PC-9 (cell line): ENCODE measurements at regions not wholly inside any gene's neighbourhood (a gene's known extent, or its start where the extent isn't known, plus 50 kb on each side); places are given as distances from the start of the nearest gene placed in this dataset.

Experiments
- BruUV-seq: library from RNA; stranded (reverse); fragments of 400-500 nt; replicated peaks from 2 replicates; lab custom pipeline; 2021; lab: Mats Ljungman, UMichigan
- CTCF ChIA-PET: fragments of 300-600 bp; sonication (Branson Sonifier 250); formaldehyde crosslinking; loops from one replicate; lab custom pipeline; 2022; ENCODE audit warnings: antibody characterized with exemption; lab: Charles Lee
- POLR2A ChIA-PET: fragments of 300-600 bp; sonication (Branson Sonifier 250); formaldehyde crosslinking; loops from one replicate; lab custom pipeline; 2022; ENCODE audit warnings: antibody characterized with exemption; ENCODE audit not compliant: unreplicated experiment; lab: Charles Lee
- DNase-seq, 2 experiments: peaks; one replicate each; pipeline versions ENCODE4 v3.0.0 to v3.0.0-alpha.2; 2015 to 2022; ENCODE audit warnings: mixed read lengths in 1 of 2
- H2AFZ ChIP-seq: fragments of 200-600 bp; sonication (generic); 2 replicates; pipeline ENCODE4 v1.8.1; 2017; ENCODE audit warnings: antibody characterized with exemption
- H3F3A ChIP-seq: fragments of 200-600 bp; sonication (generic); 2 replicates; pipeline ENCODE4 v1.8.1; 2017; ENCODE audit warnings: antibody characterized with exemption, mild to moderate bottlenecking, low read depth; ENCODE audit not compliant: insufficient read depth
- H3K27ac ChIP-seq: fragments of 200-600 bp; sonication (generic); 2 replicates; pipeline ENCODE4 v1.6.1; 2016; ENCODE audit warnings: mixed run types
- H3K27me3 ChIP-seq: fragments of 200-600 bp; sonication (generic); 2 replicates; pipeline ENCODE4 v1.6.1; 2016; ENCODE audit warnings: low read depth, mixed run types; ENCODE audit not compliant: insufficient read depth
- H3K36me3 ChIP-seq: fragments of 200-600 bp; sonication (generic); 2 replicates; pipeline ENCODE4 v1.6.1; 2016; ENCODE audit warnings: low read depth, mixed run types
- H3K4me1 ChIP-seq: fragments of 200-600 bp; sonication (generic); replicated peaks from 2 replicates; pipeline ENCODE4 v1.6.1; 2016; ENCODE audit warnings: mixed run types; ENCODE audit not compliant: insufficient read depth
- H3K4me2 ChIP-seq: fragments of 200-600 bp; sonication (generic); 2 replicates; pipeline ENCODE4 v1.6.1; 2017; ENCODE audit warnings: mixed run types
- H3K4me3 ChIP-seq: fragments of 200-600 bp; sonication (generic); 2 replicates; pipeline ENCODE4 v1.6.1; 2016; ENCODE audit warnings: mixed run types
- H3K79me2 ChIP-seq: fragments of 200-600 bp; sonication (generic); 2 replicates; pipeline ENCODE4 v1.6.1; 2017; ENCODE audit warnings: low read depth, mixed run types
- H3K9me2 ChIP-seq: fragments of 200-600 bp; sonication (generic); 2 replicates; pipeline ENCODE4 v1.8.1; 2017; ENCODE audit warnings: mild to moderate bottlenecking; ENCODE audit not compliant: insufficient read depth
- H3K9me3 ChIP-seq: fragments of 200-600 bp; sonication (generic); 2 replicates; pipeline ENCODE4 v1.8.1; 2016; ENCODE audit warnings: low read depth; ENCODE audit not compliant: insufficient read depth
- H4K20me1 ChIP-seq: fragments of 200-600 bp; sonication (generic); 2 replicates; pipeline ENCODE4 v1.8.1; 2017; ENCODE audit not compliant: insufficient read depth
- EZH2 ChIP-seq: fragments of 200-600 bp; sonication (generic); IDR thresholded peaks from 2 replicates; pipeline ENCODE4 v1.8.0; 2017; ENCODE audit warnings: antibody characterized with exemption, low read depth
- intact Hi-C: fragments of 100-400 bp; cut with micrococcal nuclease; formaldehyde crosslinking; loops from one replicate; pipeline ENCODE4 v1.10.0; 2022; ENCODE audit not compliant: unreplicated experiment
- TF ChIP-seq, protein P1 (sequence below): fragments of 200-600 bp; sonication (generic); conservative IDR thresholded peaks from 2 replicates; pipeline ENCODE4 v1.6.1; 2017; ENCODE audit warnings: mixed run types, antibody characterized with exemption, mild to moderate bottlenecking, moderate library complexity

GRCh38 chr4:24145591-24145990, 255.7 kb upstream of the PPARGC1A start:
- no peak overlapping the region for H3K27ac ChIP-seq
- no peak for TF ChIP-seq EZH2
- TF ChIP-seq, protein P1, sequence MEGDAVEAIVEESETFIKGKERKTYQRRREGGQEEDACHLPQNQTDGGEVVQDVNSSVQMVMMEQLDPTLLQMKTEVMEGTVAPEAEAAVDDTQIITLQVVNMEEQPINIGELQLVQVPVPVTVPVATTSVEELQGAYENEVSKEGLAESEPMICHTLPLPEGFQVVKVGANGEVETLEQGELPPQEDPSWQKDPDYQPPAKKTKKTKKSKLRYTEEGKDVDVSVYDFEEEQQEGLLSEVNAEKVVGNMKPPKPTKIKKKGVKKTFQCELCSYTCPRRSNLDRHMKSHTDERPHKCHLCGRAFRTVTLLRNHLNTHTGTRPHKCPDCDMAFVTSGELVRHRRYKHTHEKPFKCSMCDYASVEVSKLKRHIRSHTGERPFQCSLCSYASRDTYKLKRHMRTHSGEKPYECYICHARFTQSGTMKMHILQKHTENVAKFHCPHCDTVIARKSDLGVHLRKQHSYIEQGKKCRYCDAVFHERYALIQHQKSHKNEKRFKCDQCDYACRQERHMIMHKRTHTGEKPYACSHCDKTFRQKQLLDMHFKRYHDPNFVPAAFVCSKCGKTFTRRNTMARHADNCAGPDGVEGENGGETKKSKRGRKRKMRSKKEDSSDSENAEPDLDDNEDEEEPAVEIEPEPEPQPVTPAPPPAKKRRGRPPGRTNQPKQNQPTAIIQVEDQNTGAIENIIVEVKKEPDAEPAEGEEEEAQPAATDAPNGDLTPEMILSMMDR, result no peak
- ChIA-PET CTCF (no interaction called here), POLR2A (no interaction called here)
- H3K4me3 ChIP-seq, result no peak overlapping the region
- no TSS peak for BruUV-seq
- H3K9me3 ChIP-seq, result no peaks in the 10 kb centered on the region
- no peak for DNase-seq
- H3K36me3 ChIP-seq, result no peaks in the 10 kb centered on the region
- H3K9me2 ChIP-seq, result no peaks in the 10 kb centered on the region
- H3K79me2 ChIP-seq, result no peaks in the 10 kb centered on the region
- H3K4me2 ChIP-seq, result no peak overlapping the region
- no peaks in the 10 kb centered on the region for H3K4me1 ChIP-seq
- H3K27me3 ChIP-seq, result no peaks in the 10 kb centered on the region
- no peak overlapping the region for H2AFZ ChIP-seq
- H4K20me1 ChIP-seq, result no peaks in the 10 kb centered on the region
- intact Hi-C loops, result no loop called here
- H3F3A ChIP-seq, result no peaks in the 10 kb centered on the region

DNA sequence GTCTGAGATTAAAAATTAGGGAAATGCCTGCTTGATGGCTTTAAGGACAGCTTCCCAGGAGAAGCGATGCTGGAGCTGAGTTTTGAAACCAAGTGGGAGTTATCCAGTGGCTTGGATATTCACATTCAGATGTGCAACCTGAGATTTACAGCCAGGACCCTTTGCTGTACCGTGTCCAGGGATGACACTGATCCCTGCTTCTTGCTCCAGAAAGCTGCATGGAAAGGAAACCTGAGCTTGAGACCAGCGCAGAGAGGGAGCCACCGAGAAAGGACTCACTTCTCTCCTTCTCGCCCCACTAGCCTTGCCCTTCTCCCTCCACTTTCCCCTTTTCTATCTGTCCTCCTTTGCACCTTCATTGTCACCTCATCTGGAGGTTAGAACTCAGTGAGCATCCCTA, 254.5 kb upstream of the PPARGC1A start:
- H3K36me3 ChIP-seq, result no peaks in the 10 kb centered on the region
- H3K4me2 ChIP-seq, result no peak overlapping the region
- BruUV-seq, result no TSS peak
- POLR2A ChIA-PET, result no interaction called here
- no peaks in the 10 kb centered on the region for H3K9me2 ChIP-seq
- H3K9me3 ChIP-seq, result no peaks in the 10 kb centered on the region
- no peaks in the 10 kb centered on the region for H3F3A ChIP-seq
- no peaks in the 10 kb centered on the region for H4K20me1 ChIP-seq
- no peak for TF ChIP-seq EZH2
- no peak overlapping the region for H3K4me3 ChIP-seq
- H3K79me2 ChIP-seq, result no peaks in the 10 kb centered on the region
- CTCF ChIA-PET, result no interaction called here
- no peak overlapping the region for H3K27ac ChIP-seq
- 0 out of 2 replicates have a peak, but pooled peaks cover 8% of the 10 kb centered on the region for H3K27me3 ChIP-seq
- intact Hi-C loops, result no loop called here
- no peak overlapping the region for H2AFZ ChIP-seq
- no peaks in the 10 kb centered on the region for H3K4me1 ChIP-seq
- no peak for DNase-seq

GRCh38 chr4:24143741-24144140, 253.9 kb upstream of the PPARGC1A start:
- Histone ChIP-seq H3K9me3 (no peaks in the 10 kb centered on the region), H3K27me3 (0 out of 2 replicates have a peak, but pooled peaks cover 8% of the 10 kb centered on the region), H3K4me3 (no peak overlapping the region), H3K9me2 (no peaks in the 10 kb centered on the region), H3K4me2 (no peak overlapping the region), H2AFZ (no peak overlapping the region), H3K79me2 (no peaks in the 10 kb centered on the region), H3K4me1 (no peaks in the 10 kb centered on the region), H3K27ac (no peak overlapping the region), H4K20me1 (no peaks in the 10 kb centered on the region), H3F3A (no peaks in the 10 kb centered on the region), H3K36me3 (no peaks in the 10 kb centered on the region)
- POLR2A ChIA-PET, result no interaction called here
- CTCF ChIA-PET, result no interaction called here
- TF ChIP-seq, protein P1, result no peak
- TF ChIP-seq EZH2, result no peak
- no TSS peak for BruUV-seq
- intact Hi-C loops, result no loop called here
- DNase-seq, result no peak

- Histone ChIP-seq H3K4me3 (no peak overlapping the region), H3K27me3 (0 out of 2 replicates have a peak, but pooled peaks cover 8% of the 10 kb centered on the region), H2AFZ (no peak overlapping the region), H4K20me1 (no peaks in the 10 kb centered on the region), H3K9me2 (no peaks in the 10 kb centered on the region), H3K9me3 (no peaks in the 10 kb centered on the region), H3F3A (no peaks in the 10 kb centered on the region), H3K27ac (no peak overlapping the region), H3K79me2 (no peaks in the 10 kb centered on the region), H3K36me3 (no peaks in the 10 kb centered on the region), H3K4me2 (no peak overlapping the region), H3K4me1 (no peaks in the 10 kb centered on the region)
- intact Hi-C loops, result no loop called here
- CTCF ChIA-PET, result no interaction called here
- no TSS peak for BruUV-seq
- DNase-seq, result no peak
- POLR2A ChIA-PET, result no interaction called here
- no peak for TF ChIP-seq EZH2
- TF ChIP-seq, protein P1, result no peak
Measured at GRCh38 chr4:24141836-24142235, 252.0 kb upstream of the PPARGC1A start.
